ENCODE measurements at regions not wholly inside any gene's neighbourhood (a gene's known extent, or its start where the extent isn't known, plus 50 kb on each side); places are given as distances from the start of the nearest gene placed in this dataset.
"Not testable (repeated sequence)": the region's sequence is repeated elsewhere in the genome, so short reads cannot be mapped to it uniquely, and the experiment has no call there.

DNA sequence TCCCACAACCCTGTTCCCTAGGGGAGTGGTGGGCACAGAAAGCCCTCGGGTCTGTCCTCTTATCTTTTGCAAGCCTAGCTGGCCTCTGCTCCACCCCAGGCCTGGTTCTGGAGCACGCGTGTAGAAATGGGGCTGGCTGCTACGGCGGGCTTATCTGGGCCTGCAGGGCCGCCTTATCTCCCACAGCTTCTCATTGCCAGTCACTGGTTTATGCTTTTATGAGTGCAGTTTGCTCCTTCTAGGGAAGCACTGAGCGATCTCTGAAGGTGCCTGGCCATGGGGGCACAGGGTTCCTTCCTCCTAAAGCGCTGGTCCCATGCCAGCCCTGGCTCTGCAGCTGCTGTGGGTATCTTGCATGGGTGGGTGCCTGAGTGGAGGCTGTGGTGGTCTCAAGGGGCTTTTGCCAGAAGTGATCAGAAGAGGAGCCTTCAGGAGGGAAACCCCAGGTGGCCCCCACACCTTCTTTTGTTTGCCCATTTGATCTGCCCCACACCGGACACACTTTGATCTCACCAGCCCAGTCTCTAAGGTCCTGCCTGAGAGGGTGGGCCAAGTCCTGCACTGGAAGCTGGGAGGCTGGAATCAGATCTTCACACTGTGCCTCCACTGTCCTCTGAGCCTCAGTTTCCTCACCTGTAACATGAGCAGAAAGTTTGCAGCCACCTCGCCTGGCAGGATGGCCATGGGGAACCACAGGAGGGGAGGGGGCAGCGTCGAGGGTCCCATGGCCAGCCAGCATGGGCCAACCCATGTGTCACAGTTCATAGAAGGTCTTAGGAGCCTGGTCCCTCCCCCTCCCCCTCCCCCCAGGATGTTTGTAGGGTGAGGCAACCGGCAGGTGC lies 86.6 kb upstream of the FGF3 start:
- no peak for FAIRE-seq

- FAIRE-seq, result no peak
These were observed 87.3 kb upstream of the FGF3 start for GRCh38 chr11:69906453-69906907.

- no peak for FAIRE-seq
These were observed 88.4 kb upstream of the FGF3 start for GRCh38 chr11:69907611-69908010.

DNA sequence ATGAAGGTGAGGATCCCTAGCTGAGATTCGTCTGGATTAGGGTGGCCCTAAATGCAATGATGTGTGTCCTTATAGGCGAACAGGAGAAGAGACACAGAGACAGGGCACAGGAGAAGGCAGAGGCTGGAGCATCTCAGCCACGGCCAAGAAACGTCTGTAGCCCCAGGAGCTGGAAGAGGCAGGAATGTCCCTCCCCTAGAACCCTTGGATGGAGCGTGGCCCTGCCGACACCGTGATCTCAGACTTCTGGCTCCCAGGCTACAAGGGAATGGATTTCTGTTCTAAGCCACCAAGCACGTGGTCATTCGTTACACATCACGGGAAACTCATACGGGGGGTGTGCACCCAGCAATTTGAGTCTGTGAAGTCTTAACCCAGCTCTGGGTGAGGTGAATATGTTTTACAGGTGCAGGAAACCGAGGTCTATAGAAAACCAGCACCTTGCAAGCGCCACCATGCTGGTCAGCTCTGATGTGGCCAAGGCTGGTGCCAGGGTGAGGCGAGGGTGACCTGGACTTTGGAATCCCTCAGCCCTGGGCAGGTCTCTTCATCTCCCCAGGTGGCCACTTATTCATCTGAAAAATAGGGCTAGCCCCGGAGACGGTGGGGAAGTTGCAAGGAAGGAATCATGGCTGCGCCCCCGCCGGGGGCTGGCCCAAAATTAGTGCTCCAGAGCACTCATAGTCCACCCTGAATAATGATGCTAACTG lies 89.5 kb upstream of the FGF3 start:
- FAIRE-seq, result no peak

DNA sequence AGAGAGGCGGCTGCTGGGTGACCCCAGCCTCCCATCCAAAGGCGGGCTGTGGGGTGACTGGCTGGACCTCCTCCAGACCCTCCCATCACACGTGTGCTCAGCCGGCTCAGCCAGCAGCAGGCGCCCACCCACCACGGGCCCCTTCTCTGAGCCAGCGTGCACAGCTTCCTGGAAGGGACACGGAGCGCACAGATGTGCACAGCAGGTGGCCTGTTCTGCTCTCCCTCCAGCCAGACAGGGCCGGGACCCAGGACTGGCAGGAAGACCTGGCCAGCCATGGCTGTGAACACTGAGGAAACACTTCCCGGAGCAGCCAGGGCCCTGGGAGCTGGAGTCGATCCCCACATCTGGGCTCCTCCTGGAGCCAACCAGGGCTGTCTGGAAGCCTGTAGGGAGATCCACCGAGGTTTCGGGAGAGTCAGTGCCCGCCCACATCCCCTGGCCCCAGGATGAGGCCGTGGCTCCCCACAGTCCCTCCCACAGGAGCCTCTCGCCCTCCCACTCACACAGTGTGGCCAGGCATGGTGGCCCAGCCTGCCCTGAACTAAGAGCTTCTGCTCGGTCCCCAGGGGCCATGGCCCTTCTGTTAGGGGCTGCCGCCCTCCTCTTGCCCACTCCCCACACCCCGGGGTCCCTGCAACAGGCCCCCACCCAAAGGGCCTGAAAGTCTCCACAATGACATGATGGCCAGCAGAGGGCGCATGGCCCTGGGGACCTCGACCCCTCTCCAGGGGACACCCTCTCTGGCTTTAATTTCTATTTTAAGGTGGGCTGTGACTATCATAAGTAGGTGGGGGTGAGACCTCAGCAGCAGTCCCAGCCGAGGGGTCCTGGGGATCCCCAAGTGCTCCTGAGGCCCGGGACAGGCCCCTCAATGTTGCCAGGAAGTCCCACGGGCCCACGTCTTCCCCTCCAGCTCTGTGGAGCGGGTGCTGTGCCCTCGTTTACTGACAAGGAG lies 90.6 kb upstream of the FGF3 start:
- FAIRE-seq, result no peak

- no peak for FAIRE-seq
These were observed 91.5 kb upstream of the FGF3 start for GRCh38 chr11:69910519-69911309.

GRCh38 chr11:69911310-69912160 lies 92.3 kb upstream of the FGF3 start:
- FAIRE-seq, result no peak

DNA sequence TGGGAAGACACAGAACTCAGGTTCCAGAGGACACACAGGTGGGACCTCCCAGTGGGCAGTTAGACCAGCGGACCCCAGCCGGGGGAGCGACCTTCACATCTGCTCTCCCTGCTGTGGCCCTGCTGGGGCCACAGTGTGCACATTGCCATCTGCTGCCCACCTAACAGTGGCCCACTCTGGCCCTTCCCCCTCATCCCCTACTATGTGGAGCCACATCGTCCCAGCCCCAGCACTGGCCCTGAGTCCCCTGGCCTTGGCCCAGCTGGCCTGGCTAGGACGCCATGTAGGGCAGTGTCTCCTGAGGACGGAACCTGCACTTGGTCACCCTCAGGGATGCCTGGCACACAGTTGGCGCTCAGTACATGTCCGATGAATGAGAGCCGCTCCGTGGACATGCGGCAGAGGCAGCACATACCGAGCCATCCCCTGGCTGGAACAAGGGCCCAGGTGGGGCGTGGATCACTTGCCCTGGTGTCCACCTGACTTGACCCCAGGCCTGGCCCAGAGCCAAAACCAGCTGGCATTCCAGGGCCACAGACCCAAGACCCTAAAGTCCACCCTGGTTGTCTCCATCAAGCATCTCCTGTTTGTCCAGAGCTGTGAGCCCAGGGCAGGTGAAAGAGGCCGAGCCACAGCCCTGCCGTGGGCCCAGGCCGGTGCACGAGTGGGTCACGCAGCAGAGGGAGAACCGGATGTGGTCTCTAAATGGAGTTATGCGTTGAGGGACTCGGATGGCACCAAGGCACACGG lies 93.1 kb upstream of the FGF3 start:
- no peak for FAIRE-seq

DNA sequence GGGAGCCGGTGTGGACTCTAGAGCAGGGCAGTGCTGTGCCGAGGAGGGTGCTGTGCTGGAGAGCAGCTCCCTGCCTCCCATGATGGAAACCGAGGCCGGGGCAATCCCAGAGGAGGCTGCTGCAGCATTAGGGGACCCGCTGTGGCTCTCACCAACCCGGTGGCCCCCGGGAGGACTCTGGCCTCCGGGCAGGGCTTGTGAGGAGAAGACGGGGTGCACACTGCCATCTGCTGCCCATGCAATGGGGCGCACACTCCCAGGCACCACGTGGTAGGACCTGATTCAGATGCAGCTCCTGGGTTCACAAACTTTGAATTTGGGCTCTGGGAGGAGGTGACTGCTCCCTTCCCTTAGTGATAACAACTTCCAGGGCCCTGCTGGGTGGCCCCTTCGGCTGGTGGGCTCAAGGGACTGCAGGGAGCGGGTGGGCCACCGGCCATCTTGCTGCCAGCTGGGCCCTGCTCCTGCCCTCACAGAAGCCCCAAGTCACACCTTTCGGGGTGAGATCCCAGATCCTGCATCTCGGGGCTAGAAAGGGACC lies 93.8 kb upstream of the FGF3 start:
- FAIRE-seq, result no peak

- no peak for FAIRE-seq
These were observed 94.5 kb upstream of the FGF3 start for GRCh38 chr11:69913591-69914285.

DNA sequence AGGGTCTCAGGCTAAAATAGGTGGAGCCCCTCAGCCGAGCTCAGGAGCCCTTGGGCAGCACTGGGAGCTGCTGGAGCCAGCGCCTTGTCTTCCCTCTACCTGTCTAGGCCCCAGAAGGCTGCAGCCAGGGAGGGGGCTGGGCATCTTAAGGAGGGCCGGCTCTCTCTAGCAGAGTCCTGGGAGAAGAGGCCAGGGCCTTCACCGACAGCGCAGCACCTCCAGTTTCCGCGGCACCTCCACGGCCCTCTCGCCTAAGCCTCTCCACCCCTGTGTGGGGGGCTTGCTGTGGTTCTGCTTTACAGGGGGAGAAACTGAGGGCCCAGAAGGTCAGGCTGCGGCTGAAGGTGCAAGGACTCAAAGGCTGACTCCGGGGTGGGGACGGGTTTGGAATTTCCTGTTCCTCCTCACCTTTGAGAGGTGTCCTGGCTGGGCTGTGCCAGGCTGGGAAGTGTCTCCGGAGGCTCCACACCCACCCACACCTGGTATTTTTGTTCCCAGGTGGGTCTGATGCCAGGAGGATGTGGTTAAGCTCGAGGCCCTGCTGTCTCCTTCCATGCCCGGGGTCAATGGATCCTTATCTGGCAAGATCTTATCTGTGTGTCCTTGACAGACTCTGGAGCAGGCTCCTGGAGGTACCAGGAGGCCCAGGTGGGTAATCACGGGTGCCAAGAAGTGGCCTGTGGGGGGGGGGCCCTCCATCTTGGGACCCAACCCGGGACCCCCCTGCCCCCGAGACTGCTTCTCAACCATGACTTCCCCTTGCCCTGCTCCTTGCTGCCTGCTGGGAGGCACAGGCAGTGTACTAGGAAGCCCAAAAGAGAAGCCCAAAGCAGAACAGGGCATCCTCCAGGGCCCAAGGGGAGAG lies 95.3 kb upstream of the FGF3 start:
- no peak for FAIRE-seq

DNA sequence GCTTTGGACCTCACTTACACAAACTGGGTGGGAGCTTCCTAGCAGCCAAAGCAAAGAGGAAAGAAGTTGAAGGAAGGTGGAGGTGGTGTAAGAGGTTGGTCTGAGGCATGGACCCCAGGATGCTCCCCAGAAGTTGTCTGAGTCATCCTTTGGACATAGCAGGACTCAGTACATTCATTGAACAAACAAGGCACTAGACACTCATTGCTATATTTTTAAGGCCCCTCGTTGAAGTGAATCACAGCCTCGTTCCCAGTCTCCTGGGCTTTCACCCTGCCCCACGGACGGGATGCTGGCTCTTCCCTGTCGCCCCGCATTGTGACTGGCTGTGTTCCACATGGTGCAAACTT lies 95.9 kb upstream of the FGF3 start:
- no peak for FAIRE-seq

- FAIRE-seq, result no peak
These were observed 96.5 kb upstream of the FGF3 start for GRCh38 chr11:69915501-69916250.

- FAIRE-seq, result not testable (repeated sequence)
These were observed 97.0 kb upstream of the FGF3 start for GRCh38 chr11:69916251-69916649.

GRCh38 chr11:69916806-69917387 lies 97.7 kb upstream of the FGF3 start:
- no peak for FAIRE-seq

GRCh38 chr11:69917529-69917928 lies 98.3 kb upstream of the FGF3 start:
- FAIRE-seq, result no peak

GRCh38 chr11:69918231-69918937 lies 99.2 kb upstream of the FGF3 start:
- no peak for FAIRE-seq
